Caco-2 (cell line): ENCODE measurements at regions not wholly inside any gene's neighbourhood (a gene's known extent, or its start where the extent isn't known, plus 50 kb on each side); places are given as distances from the start of the nearest gene placed in this dataset.

Experiments used
- BruUV-seq: library from RNA; stranded (reverse); fragments of 400-500 nt; replicated peaks from 2 replicates; lab custom pipeline; 2021; lab: Mats Ljungman, UMichigan
- CTCF ChIA-PET: fragments of 300-600 bp; sonication (Branson Sonifier 250); formaldehyde crosslinking; loops from one replicate; lab custom pipeline; 2022; ENCODE audit warnings: antibody characterized with exemption; lab: Charles Lee
- POLR2A ChIA-PET: fragments of 300-600 bp; sonication (Branson Sonifier 250); formaldehyde crosslinking; loops from one replicate; lab custom pipeline; 2022; ENCODE audit warnings: antibody characterized with exemption; lab: Charles Lee
- DNase-seq, 2 experiments: peaks; one replicate each; pipeline versions ENCODE4 v3.0.0 to v3.0.0-alpha.2; 2020 to 2022
- H3K27me3 ChIP-seq: replicated peaks from 2 replicates; pipeline ENCODE4 v1.6.0; 2011; ENCODE audit warnings: low read length; ENCODE audit not compliant: control insufficient read depth, insufficient read depth
- H3K36me3 ChIP-seq: 2 replicates; pipeline ENCODE4 v1.5.1; 2011; ENCODE audit warnings: low read length; ENCODE audit not compliant: control insufficient read depth, insufficient read depth
- H3K4me1 ChIP-seq: fragments of 250-450 bp; sonication (Bioruptor Pico); 2 replicates; pipeline ENCODE4 v1.5.1; 2020; ENCODE audit warnings: mild to moderate bottlenecking
- H3K4me3 ChIP-seq: 2 replicates; pipeline ENCODE4 v1.5.1; 2011; ENCODE audit warnings: low read depth, mild to moderate bottlenecking, control low read depth, low read length
- H3K9me3 ChIP-seq: fragments of 250-450 bp; sonication (Bioruptor Pico); 2 replicates; pipeline ENCODE4 v1.5.1; 2020; ENCODE audit warnings: mild to moderate bottlenecking, moderate library complexity
- H3K27ac Mint-ChIP-seq: one replicate; pipeline ENCODE4 v1.8.0; 2022; ENCODE audit warnings: mixed read lengths; ENCODE audit not compliant: unreplicated experiment
- H3K27me3 Mint-ChIP-seq: one replicate; pipeline ENCODE4 v1.8.0; 2022; ENCODE audit warnings: mixed read lengths; ENCODE audit not compliant: insufficient read depth, unreplicated experiment
- H3K36me3 Mint-ChIP-seq: one replicate; pipeline ENCODE4 v1.8.0; 2022; ENCODE audit warnings: mild to moderate bottlenecking, mixed read lengths; ENCODE audit not compliant: insufficient read depth, unreplicated experiment
- H3K4me1 Mint-ChIP-seq: one replicate; pipeline ENCODE4 v1.8.0; 2022; ENCODE audit warnings: low read depth, mixed read lengths; ENCODE audit not compliant: unreplicated experiment
- H3K4me3 Mint-ChIP-seq: one replicate; pipeline ENCODE4 v1.8.0; 2022; ENCODE audit warnings: mild to moderate bottlenecking, moderate library complexity, mixed read lengths; ENCODE audit not compliant: unreplicated experiment
- H3K9me3 Mint-ChIP-seq: one replicate; pipeline ENCODE4 v1.8.0; 2022; ENCODE audit warnings: mixed read lengths; ENCODE audit not compliant: unreplicated experiment
- CTCF ChIP-seq, 2 experiments: fragments of 200-600 bp in 1 of 2; IDR thresholded peaks; 1 replicate in 1 of 2; 2 replicates in 1 of 2; pipeline versions ENCODE4 v1.5.1 to v1.8.0; 2011 to 2022; ENCODE audit warnings: antibody characterized with exemption in 1 of 2, control low read depth in 1 of 2, inconsistent platforms in 1 of 2, low read depth in 1 of 2, low read length in 1 of 2, mild to moderate bottlenecking in 1 of 2, moderate library complexity in 1 of 2; ENCODE audit not compliant: insufficient read depth in 1 of 2, severe bottlenecking in 1 of 2, unreplicated experiment in 1 of 2
- intact Hi-C: fragments of 100-400 bp; cut with micrococcal nuclease; formaldehyde crosslinking; loops from one replicate; pipeline ENCODE4 v1.10.0; 2022; ENCODE audit not compliant: unreplicated experiment

- Mint-ChIP-seq H3K4me1 (no peaks in the 10 kb centered on the region), H3K4me3 (no peak overlapping the region), H3K36me3 (no peaks in the 10 kb centered on the region), H3K9me3 (peaks cover 20% of the 10 kb centered on the region), H3K27ac (no peak overlapping the region), H3K27me3 (no peaks in the 10 kb centered on the region)
- CTCF ChIA-PET = no interaction called here
- Histone ChIP-seq H3K27me3 (no peaks in the 10 kb centered on the region), H3K4me3 (no peak overlapping the region), H3K9me3 (peaks cover 12% of the 10 kb centered on the region), H3K36me3 (no peaks in the 10 kb centered on the region), H3K4me1 (no peaks in the 10 kb centered on the region)
- POLR2A ChIA-PET = no interaction called here
- BruUV-seq = no TSS peak
- DNase-seq = no peak
- intact Hi-C loops = no loop called here
- TF ChIP-seq CTCF (IDR thresholded peaks at IDR 0.05; ENCODE audit: insufficient read depth in 1 of 2, low read depth in 1 of 2, low read length in 1 of 2, severe bottlenecking in 1 of 2, unreplicated experiment in 1 of 2) = no peak
Measured at GRCh38 chr2:183383854-183384253, 259.6 kb downstream of the NUP35 start.

GRCh38 chr2:183389546-183390080 is 265.4 kb downstream of the NUP35 start:
- no peak overlapping the region for H3K4me3 Mint-ChIP-seq
- H3K36me3 Mint-ChIP-seq = no peaks in the 10 kb centered on the region
- no peak overlapping the region for H3K4me3 ChIP-seq
- no peaks in the 10 kb centered on the region for H3K27me3 ChIP-seq
- H3K4me1 ChIP-seq = no peaks in the 10 kb centered on the region
- ChIA-PET CTCF (no interaction called here), POLR2A (no interaction called here)
- H3K36me3 ChIP-seq = no peaks in the 10 kb centered on the region
- H3K27ac Mint-ChIP-seq = no peak overlapping the region
- no TSS peak for BruUV-seq
- H3K9me3 ChIP-seq = peaks cover 12% of the 10 kb centered on the region
- DNase-seq = no peak
- intact Hi-C loops = no loop called here
- no peaks in the 10 kb centered on the region for H3K27me3 Mint-ChIP-seq
- no peaks in the 10 kb centered on the region for H3K4me1 Mint-ChIP-seq
- TF ChIP-seq CTCF (IDR thresholded peaks at IDR 0.05; ENCODE audit: insufficient read depth in 1 of 2, low read depth in 1 of 2, low read length in 1 of 2, severe bottlenecking in 1 of 2, unreplicated experiment in 1 of 2) = no peak
- peaks cover 20% of the 10 kb centered on the region for H3K9me3 Mint-ChIP-seq

- no peaks in the 10 kb centered on the region for H3K36me3 ChIP-seq
- H3K9me3 Mint-ChIP-seq = peaks cover 20% of the 10 kb centered on the region
- H3K27ac Mint-ChIP-seq = no peak overlapping the region
- POLR2A ChIA-PET = no interaction called here
- intact Hi-C loops = no loop called here
- BruUV-seq = no TSS peak
- no peak overlapping the region for H3K4me3 ChIP-seq
- no peaks in the 10 kb centered on the region for H3K4me1 Mint-ChIP-seq
- no peaks in the 10 kb centered on the region for H3K27me3 Mint-ChIP-seq
- no peak overlapping the region for H3K4me3 Mint-ChIP-seq
- H3K9me3 ChIP-seq = peaks cover 12% of the 10 kb centered on the region
- H3K27me3 ChIP-seq = no peaks in the 10 kb centered on the region
- H3K36me3 Mint-ChIP-seq = no peaks in the 10 kb centered on the region
- H3K4me1 ChIP-seq = no peaks in the 10 kb centered on the region
- TF ChIP-seq CTCF (IDR thresholded peaks at IDR 0.05; ENCODE audit: insufficient read depth in 1 of 2, low read depth in 1 of 2, low read length in 1 of 2, severe bottlenecking in 1 of 2, unreplicated experiment in 1 of 2) = no peak
- CTCF ChIA-PET = no interaction called here
- no peak for DNase-seq
Measured at GRCh38 chr2:183390109-183390508, 265.9 kb downstream of the NUP35 start.
